IMR-90 (cell line): ENCODE measurements at regions not wholly inside any gene's neighbourhood (a gene's known extent, or its start where the extent isn't known, plus 50 kb on each side); places are given as distances from the start of the nearest gene placed in this dataset.

Experiments
- ATAC-seq: fragments of 200-7000 bp; cut with Tn5 transposase; 2 replicates; pipeline ENCODE4 v1.9.1; 2020; ENCODE audit warnings: low read depth, mild to moderate bottlenecking, moderate library complexity
- BruUV-seq: library from RNA; stranded (reverse); fragments of 400-500 nt; replicated peaks from 2 replicates; lab custom pipeline; 2021; lab: Mats Ljungman, UMichigan
- CTCF ChIA-PET: fragments of 300-600 bp; formaldehyde crosslinking; extraction: SDS; loops from one replicate; lab custom pipeline; 2021; ENCODE audit warnings: antibody characterized with exemption; lab: Yijun Ruan, JAX
- POLR2A ChIA-PET: fragments of 300-600 bp; sonication (Branson Sonifier 250); formaldehyde crosslinking; loops from one replicate; lab custom pipeline; 2022; ENCODE audit warnings: antibody characterized with exemption; ENCODE audit not compliant: unreplicated experiment; lab: Charles Lee
- DNase-seq: peaks from one replicate; pipeline ENCODE4 v3.0.0; 2013
- H2AFZ ChIP-seq: replicated peaks from 2 replicates; pipeline ENCODE3; 2013; ENCODE audit warnings: low read length, mild to moderate bottlenecking; ENCODE audit not compliant: poor library complexity
- H2AK5ac ChIP-seq: 2 replicates; pipeline ENCODE4 v1.6.1; 2013; ENCODE audit warnings: low read depth, low read length, inconsistent platforms
- H2AK9ac ChIP-seq: replicated peaks from 2 replicates; pipeline ENCODE3; 2013; ENCODE audit warnings: mild to moderate bottlenecking, low read depth, low read length, moderate library complexity; ENCODE audit not compliant: poor library complexity
- H2BK120ac ChIP-seq: 2 replicates; pipeline ENCODE4 v1.6.1; 2013; ENCODE audit warnings: low read depth, low read length, inconsistent platforms
- H2BK15ac ChIP-seq: 3 replicates; pipeline ENCODE4 v1.6.1; 2013; ENCODE audit warnings: low read depth, low read length, inconsistent platforms
- H2BK20ac ChIP-seq: 2 replicates; pipeline ENCODE4 v1.6.1; 2013; ENCODE audit warnings: low read depth, mild to moderate bottlenecking, inconsistent platforms, low read length, moderate library complexity
- H2BK5ac ChIP-seq: 2 replicates; pipeline ENCODE4 v1.6.1; 2013; ENCODE audit warnings: mild to moderate bottlenecking, low read depth, low read length, inconsistent platforms; ENCODE audit not compliant: poor library complexity, severe bottlenecking
- H3K14ac ChIP-seq: replicated peaks from 2 replicates; pipeline ENCODE4 v1.6.1; 2013; ENCODE audit warnings: low read depth, low read length, inconsistent platforms
- H3K18ac ChIP-seq: 2 replicates; pipeline ENCODE4 v1.6.1; 2013; ENCODE audit warnings: low read depth, low read length, control low read depth
- H3K23ac ChIP-seq: 2 replicates; pipeline ENCODE4 v1.6.1; 2013; ENCODE audit warnings: low read depth, low read length, inconsistent platforms
- H3K27ac ChIP-seq: 2 replicates; pipeline ENCODE4 v1.5.1; 2013; ENCODE audit warnings: mild to moderate bottlenecking, control low read depth, low read length; ENCODE audit not compliant: insufficient read depth
- H3K27me3 ChIP-seq: 2 replicates; pipeline ENCODE4 v1.6.1; 2013; ENCODE audit warnings: low read length; ENCODE audit not compliant: control insufficient read depth, insufficient read depth
- H3K36me3 ChIP-seq: 2 replicates; pipeline ENCODE4 v1.6.1; 2013; ENCODE audit warnings: low read length, mixed read lengths; ENCODE audit not compliant: control insufficient read depth, insufficient read depth
- H3K4ac ChIP-seq: 2 replicates; pipeline ENCODE4 v1.6.1; 2013; ENCODE audit warnings: low read depth, low read length, inconsistent platforms
- H3K4me1 ChIP-seq: 2 replicates; pipeline ENCODE4 v1.6.1; 2013; ENCODE audit warnings: low read length, mixed read lengths; ENCODE audit not compliant: control insufficient read depth, insufficient read depth
- H3K4me2 ChIP-seq: 2 replicates; pipeline ENCODE4 v1.6.1; 2013; ENCODE audit warnings: low read depth, mild to moderate bottlenecking, control low read depth, low read length, moderate library complexity
- H3K4me3 ChIP-seq: 2 replicates; pipeline ENCODE4 v1.5.1; 2013; ENCODE audit warnings: low read depth, mild to moderate bottlenecking, control low read depth, low read length, moderate library complexity; ENCODE audit not compliant: insufficient read depth
- H3K56ac ChIP-seq: 2 replicates; pipeline ENCODE4 v1.6.1; 2013; ENCODE audit warnings: low read length, inconsistent platforms; ENCODE audit not compliant: insufficient read depth; ENCODE audit errors: extremely low read depth
- H3K79me1 ChIP-seq, 2 experiments: 2 replicates each; pipeline ENCODE4 v1.6.1; 2013; ENCODE audit warnings: low read length in 2 of 2, inconsistent platforms in 1 of 2, low read depth in 1 of 2
- H3K9ac ChIP-seq: 2 replicates; pipeline ENCODE4 v1.6.1; 2013; ENCODE audit warnings: low read depth, low read length, control low read depth
- H3K9me1 ChIP-seq: 2 replicates; pipeline ENCODE4 v1.6.1; 2013; ENCODE audit warnings: low read length, inconsistent platforms; ENCODE audit not compliant: insufficient read depth
- H3K9me3 ChIP-seq: 2 replicates; pipeline ENCODE4 v1.6.1; 2013; ENCODE audit warnings: low read length; ENCODE audit not compliant: control insufficient read depth, insufficient read depth
- H4K20me1 ChIP-seq: 2 replicates; pipeline ENCODE4 v1.6.1; 2013; ENCODE audit warnings: low read length, inconsistent platforms; ENCODE audit not compliant: insufficient read depth
- H4K5ac ChIP-seq: 2 replicates; pipeline ENCODE4 v1.6.1; 2013; ENCODE audit warnings: mild to moderate bottlenecking, low read depth, low read length, control low read depth
- H4K8ac ChIP-seq, 2 experiments: 2 replicates each; pipeline ENCODE4 v1.6.1; 2013; ENCODE audit warnings: low read depth in 2 of 2, low read length in 2 of 2, control low read depth in 1 of 2, inconsistent platforms in 1 of 2
- H4K91ac ChIP-seq: 2 replicates; pipeline ENCODE4 v1.6.1; 2013; ENCODE audit warnings: low read depth, low read length, inconsistent platforms; ENCODE audit not compliant: insufficient read depth
- BHLHE40 ChIP-seq: fragments of 150-350 bp; IDR thresholded peaks from 2 replicates; pipeline ENCODE4 v1.6.1; 2016; ENCODE audit warnings: mild to moderate bottlenecking, low read depth, low read length
- CEBPB ChIP-seq: IDR thresholded peaks from 2 replicates; pipeline ENCODE4 v1.6.1; 2012; ENCODE audit warnings: low read depth, low read length, improper control_type of control experiment
- CHD1 ChIP-seq: IDR thresholded peaks from 2 replicates; pipeline ENCODE4 v1.6.1; 2012; ENCODE audit warnings: low read depth, low read length, improper control_type of control experiment
- FOS ChIP-seq: fragments of 150-350 bp; IDR thresholded peaks from 2 replicates; pipeline ENCODE4 v1.6.1; 2016; ENCODE audit warnings: low read depth, low read length
- MAFK ChIP-seq: IDR thresholded peaks from 2 replicates; pipeline ENCODE4 v1.6.1; 2012; ENCODE audit warnings: low read depth, low read length, improper control_type of control experiment
- MAZ ChIP-seq: IDR thresholded peaks from 2 replicates; pipeline ENCODE4 v1.6.1; 2012; ENCODE audit warnings: low read depth, mild to moderate bottlenecking, low read length, improper control_type of control experiment, moderate library complexity, borderline replicate concordance
- NFE2L2 ChIP-seq: fragments of 150-350 bp; IDR thresholded peaks from 2 replicates; pipeline ENCODE4 v1.6.1; 2016; ENCODE audit warnings: low read depth, mild to moderate bottlenecking, low read length
- POLR2A ChIP-seq: IDR thresholded peaks from 2 replicates; pipeline ENCODE4 v1.6.1; 2012; ENCODE audit warnings: mild to moderate bottlenecking, low read depth, low read length
- RAD21 ChIP-seq: IDR thresholded peaks from 2 replicates; pipeline ENCODE4 v1.6.1; 2012; ENCODE audit warnings: low read length, improper control_type of control experiment
- RCOR1 ChIP-seq: IDR thresholded peaks from 2 replicates; pipeline ENCODE4 v1.6.1; 2012; ENCODE audit warnings: mild to moderate bottlenecking, low read length, improper control_type of control experiment; ENCODE audit not compliant: insufficient replicate concordance
- WGBS, 2 experiments: methylation state at CpG; one replicate each; pipeline versions ENCODE4 v1.1.5 to v1.1.7; 2013; ENCODE audit warnings: missing lambda C conversion rate in 2 of 2; ENCODE audit not compliant: insufficient read length in 1 of 2; ENCODE audit errors: extremely low coverage in 2 of 2; 5-methylcytosine and 5-hydroxymethylcytosine counted together
- dilution Hi-C: fragments of 300-500 bp; cut with HindIII; formaldehyde crosslinking; loops from one replicate; pipeline ENCODE4 v1.14.3; 2018; ENCODE audit warnings: low sequenced_read_pairs; ENCODE audit not compliant: unreplicated experiment
- in situ Hi-C: fragments of 300-500 bp; cut with MboI; formaldehyde crosslinking; loops from 3 replicates; pipeline ENCODE4 v1.14.3; 2019; ENCODE audit warnings: low sequenced_read_pairs, inconsistent platforms, mixed read lengths
- intact Hi-C: fragments of 100-400 bp; cut with micrococcal nuclease; formaldehyde crosslinking; loops from 2 replicates; pipeline ENCODE4 v1.10.0; 2022
- TF ChIP-seq, protein P1 (sequence below): fragments of 150-350 bp; IDR thresholded peaks from 2 replicates; pipeline ENCODE4 v1.6.1; 2016; ENCODE audit warnings: low read depth, mild to moderate bottlenecking, low read length, moderate library complexity, borderline replicate concordance

DNA sequence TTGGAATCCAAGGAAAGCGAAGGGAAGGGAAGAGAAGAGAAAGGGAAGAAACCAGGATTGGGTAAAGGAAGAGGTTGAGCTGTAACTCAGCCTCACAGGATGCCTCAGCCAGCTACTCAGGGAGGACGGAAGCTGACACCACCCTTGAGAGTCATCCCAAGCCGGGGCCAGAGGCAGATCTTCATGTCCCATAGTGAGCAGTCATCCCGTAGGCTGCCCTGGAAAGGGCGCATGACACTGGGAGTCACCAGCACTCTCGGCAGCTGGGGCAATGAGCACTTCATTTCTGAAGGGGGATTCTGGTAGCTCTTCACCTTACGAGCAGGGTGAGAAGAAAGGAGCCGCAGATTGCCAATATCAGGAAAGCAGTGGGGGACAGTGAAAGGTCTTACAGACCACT is 60.1 kb upstream of the PCSK6 start:
- Histone ChIP-seq H3K56ac (no peak overlapping the region), H2BK15ac (no peak overlapping the region), H3K4me2 (no peak overlapping the region), H4K5ac (no peak overlapping the region), H3K27me3 (peaks cover 36% of the 10 kb centered on the region), H3K23ac (no peak overlapping the region), H3K36me3 (no peaks in the 10 kb centered on the region), H3K4ac (no peak overlapping the region), H2AK5ac (no peak overlapping the region), H3K4me1 (peaks cover 6% of the 10 kb centered on the region), H3K14ac (no peak overlapping the region), H2BK5ac (no peak overlapping the region), H2AFZ (no peak overlapping the region), H4K8ac (no peak overlapping the region), H3K9me1 (no peaks in the 10 kb centered on the region), H3K27ac (no peak overlapping the region), H4K91ac (no peak overlapping the region), H3K18ac (no peak overlapping the region), H3K79me1 (no peaks in the 10 kb centered on the region), H3K9me3 (no peaks in the 10 kb centered on the region; the same call in 1 of the 2 replicates), H2BK120ac (no peak overlapping the region), H3K4me3 (no peak overlapping the region), H3K9ac (no peak overlapping the region), H2BK20ac (no peak overlapping the region), H4K20me1 (no peaks in the 10 kb centered on the region), H2AK9ac (no peak overlapping the region)
- ChIA-PET CTCF (no interaction called here), POLR2A (no interaction called here)
- DNase-seq (no peak), ATAC-seq (no peak)
- in situ Hi-C loops (no loop called here), intact Hi-C loops (no loop called here), dilution Hi-C loops (no loop called here)
- no TSS peak for BruUV-seq
- TF ChIP-seq CHD1, result no peak
- TF ChIP-seq CEBPB, result no peak
- TF ChIP-seq NFE2L2, result no peak
- no peak for TF ChIP-seq RCOR1
- TF ChIP-seq, protein P1, sequence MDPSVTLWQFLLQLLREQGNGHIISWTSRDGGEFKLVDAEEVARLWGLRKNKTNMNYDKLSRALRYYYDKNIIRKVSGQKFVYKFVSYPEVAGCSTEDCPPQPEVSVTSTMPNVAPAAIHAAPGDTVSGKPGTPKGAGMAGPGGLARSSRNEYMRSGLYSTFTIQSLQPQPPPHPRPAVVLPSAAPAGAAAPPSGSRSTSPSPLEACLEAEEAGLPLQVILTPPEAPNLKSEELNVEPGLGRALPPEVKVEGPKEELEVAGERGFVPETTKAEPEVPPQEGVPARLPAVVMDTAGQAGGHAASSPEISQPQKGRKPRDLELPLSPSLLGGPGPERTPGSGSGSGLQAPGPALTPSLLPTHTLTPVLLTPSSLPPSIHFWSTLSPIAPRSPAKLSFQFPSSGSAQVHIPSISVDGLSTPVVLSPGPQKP, result no peak
- no peak for TF ChIP-seq RAD21
- no peak for TF ChIP-seq BHLHE40
- TF ChIP-seq MAZ, result no peak
- no peak for TF ChIP-seq FOS
- no peak for TF ChIP-seq POLR2A
- TF ChIP-seq MAFK, result no peak
- 22% methylated on average over 5 of the region's 8 CpGs; no CpG with 5 or more reads in 1 of the 2 experiments for WGBS, 2 experiments
